Adrenal gland (tissue), 5 donors: ENCODE measurements at regions not wholly inside any gene's neighbourhood (a gene's known extent, or its start where the extent isn't known, plus 50 kb on each side); places are given as distances from the start of the nearest gene placed in this dataset.

Experiments used
- CTCF ChIP-seq, 6 experiments: fragments of 450-650 bp in 4 of 6; fragments of 200-600 bp in 2 of 6; sonication (generic) in 1 of 6; IDR thresholded peaks; 1 replicate in 5 of 6; 2 replicates in 1 of 6; pipeline versions ENCODE4 v1.5.1 to v1.8.0; 2016 to 2021; ENCODE audit warnings: antibody characterized with exemption in 6 of 6, mild to moderate bottlenecking in 2 of 6, moderate library complexity in 1 of 6
- POLR2A ChIP-seq, 2 donors: fragments of 450-650 bp; IDR thresholded peaks; one replicate each; pipeline ENCODE4 v1.6.1; 2017; ENCODE audit warnings: antibody characterized with exemption in 2 of 2, mild to moderate bottlenecking in 2 of 2, moderate library complexity in 1 of 2
- donor health status: DM: no; HTN: no; CAD: no.

- TF ChIP-seq CTCF (IDR thresholded peaks at IDR 0.05) = no peak
- no peak for TF ChIP-seq POLR2A (IDR thresholded peaks at IDR 0.05)
These were observed 300.9 kb downstream of the LMX1A start for GRCh38 chr1:165055581-165055980.
